KG1 (cell line): ENCODE measurements at regions not wholly inside any gene's neighbourhood (a gene's known extent, or its start where the extent isn't known, plus 50 kb on each side); places are given as distances from the start of the nearest gene placed in this dataset.

Experiments
- DNase-seq: peaks from one replicate; lab custom pipeline; 2025; lab: John Stamatoyannopoulos, UW

- DNase-seq: no peak
Observed at GRCh38 chr12:124428792-124429281, 133.9 kb downstream of the RFLNA start.

- no peak for DNase-seq
Observed at GRCh38 chr12:124428136-124428791, 133.4 kb downstream of the RFLNA start.

- DNase-seq: no peak
Observed at GRCh38 chr12:124426594-124427555, 132.0 kb downstream of the RFLNA start.

- DNase-seq: no peak
Observed at GRCh38 chr12:124425667-124426066, 130.8 kb downstream of the RFLNA start.

- no peak for DNase-seq
Observed at GRCh38 chr12:124424516-124424905, 129.6 kb downstream of the RFLNA start.

- no peak for DNase-seq
Observed at GRCh38 chr12:124423761-124424515, 129.0 kb downstream of the RFLNA start.

GRCh38 chr12:124422570-124423523 is 128.0 kb downstream of the RFLNA start:
- no peak for DNase-seq

- DNase-seq: no peak
Observed at GRCh38 chr12:124422142-124422569, 127.3 kb downstream of the RFLNA start.

- no peak for DNase-seq
Observed at GRCh38 chr12:124420996-124421674, 126.2 kb downstream of the RFLNA start.

- DNase-seq: no peak
Observed at GRCh38 chr12:124420041-124420995, 125.4 kb downstream of the RFLNA start.

- no peak for DNase-seq
Observed at GRCh38 chr12:124419292-124420040, 124.6 kb downstream of the RFLNA start.

- no peak for DNase-seq
Observed at GRCh38 chr12:124418791-124419190, 123.9 kb downstream of the RFLNA start.

GRCh38 chr12:124418156-124418555 is 123.3 kb downstream of the RFLNA start:
- no peak for DNase-seq

- no peak for DNase-seq
Observed at GRCh38 chr12:124416516-124417395, 121.9 kb downstream of the RFLNA start.

- DNase-seq: no peak
Observed at GRCh38 chr12:124415064-124415463, 120.2 kb downstream of the RFLNA start.

- no peak for DNase-seq
Observed at GRCh38 chr12:124413915-124414314, 119.0 kb downstream of the RFLNA start.

- no peak for DNase-seq
Observed at GRCh38 chr12:124413401-124413800, 118.5 kb downstream of the RFLNA start.

GRCh38 chr12:124412646-124413015 is 117.7 kb downstream of the RFLNA start:
- DNase-seq: no peak
